SK-N-MC (cell line): ENCODE measurements at regions not wholly inside any gene's neighbourhood (a gene's known extent, or its start where the extent isn't known, plus 50 kb on each side); places are given as distances from the start of the nearest gene placed in this dataset.

ENCODE experiments used
- EZH2 ChIP-seq: fragments of 200-600 bp; sonication (generic); IDR thresholded peaks from one replicate; pipeline ENCODE4 v1.6.1; 2017; ENCODE audit warnings: antibody characterized with exemption
- FOXP2 ChIP-seq: optimal IDR thresholded peaks from 2 replicates; pipeline ENCODE3; 2011; ENCODE audit warnings: mild to moderate bottlenecking, moderate library complexity; ENCODE audit not compliant: insufficient read depth; ENCODE audit errors: extremely low read length, control extremely low read depth
- POLR2AphosphoS5 ChIP-seq: IDR thresholded peaks from 2 replicates; pipeline ENCODE4 v1.6.1; 2012; ENCODE audit warnings: mild to moderate bottlenecking, low read depth, low read length, borderline replicate concordance

DNA sequence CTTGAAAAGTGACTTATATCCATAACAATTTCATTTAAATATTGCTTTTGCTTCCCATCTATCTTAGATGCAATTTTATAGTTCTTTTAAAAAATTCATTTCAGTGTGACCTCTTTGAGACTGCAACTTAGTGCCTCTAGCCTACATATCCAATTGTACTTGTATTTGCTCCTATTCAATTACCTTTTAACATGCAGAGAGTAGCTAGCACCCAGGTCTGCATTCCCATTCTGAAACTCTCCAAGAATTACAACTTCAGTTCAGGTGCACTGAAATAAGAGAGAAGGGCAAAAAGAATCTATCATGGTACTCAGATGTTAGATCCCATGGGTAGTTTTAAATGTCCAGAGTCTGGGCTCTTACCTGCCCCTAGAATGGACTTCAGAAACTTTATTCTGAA lies 765.4 kb upstream of the SLC35B3 start:
- TF ChIP-seq POLR2AphosphoS5: no peak
- TF ChIP-seq EZH2: no peak
- TF ChIP-seq FOXP2: no peak
